8988T (cell line): ENCODE measurements at regions not wholly inside any gene's neighbourhood (a gene's known extent, or its start where the extent isn't known, plus 50 kb on each side); places are given as distances from the start of the nearest gene placed in this dataset.
"Not testable (repeated sequence)": the region's sequence is repeated elsewhere in the genome, so short reads cannot be mapped to it uniquely, and the experiment has no call there.

ENCODE experiments used
- DNase-seq: peaks from one replicate; pipeline ENCODE4 v3.0.0; 2011

- DNase-seq = no peak
Observed at GRCh38 chr5:89374818-89375521, 492.0 kb upstream of the MEF2C start.

- DNase-seq = no peak
Observed at GRCh38 chr5:89374144-89374784, 491.3 kb upstream of the MEF2C start.

GRCh38 chr5:89372176-89372575, 489.2 kb upstream of the MEF2C start:
- DNase-seq = no peak

GRCh38 chr5:89371646-89372045, 488.7 kb upstream of the MEF2C start:
- no peak for DNase-seq

GRCh38 chr5:89359046-89359445, 476.1 kb upstream of the MEF2C start:
- DNase-seq = no peak

GRCh38 chr5:89353837-89354551, 471.0 kb upstream of the MEF2C start:
- DNase-seq = no peak

GRCh38 chr5:89351975-89352374, 469.0 kb upstream of the MEF2C start:
- DNase-seq = no peak

- no peak for DNase-seq
Observed at GRCh38 chr5:89351222-89351621, 468.2 kb upstream of the MEF2C start.

- no peak for DNase-seq
Observed at GRCh38 chr5:89350684-89351083, 467.7 kb upstream of the MEF2C start.

- DNase-seq = no peak
Observed at GRCh38 chr5:89349246-89349980, 466.4 kb upstream of the MEF2C start.

- no peak for DNase-seq
Observed at GRCh38 chr5:89346573-89346972, 463.6 kb upstream of the MEF2C start.

- no peak for DNase-seq
Observed at GRCh38 chr5:89343666-89344065, 460.7 kb upstream of the MEF2C start.

- no peak for DNase-seq
Observed at GRCh38 chr5:89342106-89342876, 459.3 kb upstream of the MEF2C start.

- DNase-seq = no peak
Observed at GRCh38 chr5:89338935-89339334, 456.0 kb upstream of the MEF2C start.

GRCh38 chr5:89336111-89336510, 453.1 kb upstream of the MEF2C start:
- DNase-seq = no peak

GRCh38 chr5:89330140-89330539, 447.2 kb upstream of the MEF2C start:
- no peak for DNase-seq

- DNase-seq = no peak
Observed at GRCh38 chr5:89327608-89328007, 444.6 kb upstream of the MEF2C start.

GRCh38 chr5:89324990-89325389, 442.0 kb upstream of the MEF2C start:
- no peak for DNase-seq

- DNase-seq = no peak
Observed at GRCh38 chr5:89320421-89321277, 437.7 kb upstream of the MEF2C start.

GRCh38 chr5:89317838-89318237, 434.9 kb upstream of the MEF2C start:
- not testable (repeated sequence) for DNase-seq

- DNase-seq = no peak
Observed at GRCh38 chr5:89315286-89316100, 432.5 kb upstream of the MEF2C start.
